ENCODE measurements at regions not wholly inside any gene's neighbourhood (a gene's known extent, or its start where the extent isn't known, plus 50 kb on each side); places are given as distances from the start of the nearest gene placed in this dataset.

GRCh38 chr17:62178579-62178978 is 113.5 kb upstream of the MED13 start:
- TF ChIP-seq POLR2AphosphoS5 (IDR thresholded peaks at IDR 0.05; ENCODE audit: borderline replicate concordance, low read depth, low read length) (no peak), EZH2 (IDR thresholded peaks at IDR 0.05) (no peak), FOXP2 (optimal IDR thresholded peaks at IDR 0.05; ENCODE audit: control extremely low read depth, extremely low read length, insufficient read depth) (no peak)

Measured in SK-N-MC (cell line).